Neural cell (in vitro differentiated cells): ENCODE measurements at regions not wholly inside any gene's neighbourhood (a gene's known extent, or its start where the extent isn't known, plus 50 kb on each side); places are given as distances from the start of the nearest gene placed in this dataset.

Experiments used
- H2AFZ ChIP-seq: fragments of 200-600, 300-800 bp; sonication (generic), shearing (Covaris generic); 2 replicates; pipeline ENCODE4 v1.6.0; 2014; ENCODE audit warnings: low read depth, mild to moderate bottlenecking, antibody characterized with exemption, low read length, moderate library complexity
- H3F3A ChIP-seq: fragments of 200-600 bp; shearing (Covaris generic); 2 replicates; pipeline ENCODE4 v1.6.1; 2016; ENCODE audit warnings: mild to moderate bottlenecking, moderate library complexity, mixed read lengths, antibody characterized with exemption, low read length; ENCODE audit not compliant: insufficient read depth, poor library complexity, severe bottlenecking
- H3K27ac ChIP-seq: fragments of 200-600, 300-800 bp; sonication (generic), shearing (Covaris generic); 2 replicates; pipeline ENCODE4 v1.5.1; 2014; ENCODE audit warnings: mild to moderate bottlenecking, low read length, moderate library complexity
- H3K27me3 ChIP-seq: fragments of 300-800, 200-600 bp; sonication (generic), shearing (Covaris generic); 2 replicates; pipeline ENCODE4 v1.6.0; 2014; ENCODE audit warnings: mild to moderate bottlenecking, low read depth, low read length, moderate library complexity; ENCODE audit not compliant: insufficient read depth
- H3K36me3 ChIP-seq: fragments of 300-800, 200-600 bp; sonication (generic), shearing (Covaris generic); 2 replicates; pipeline ENCODE4 v1.5.1; 2014; ENCODE audit warnings: mild to moderate bottlenecking, antibody characterized with exemption, low read length, moderate library complexity; ENCODE audit not compliant: insufficient read depth
- H3K4me2 ChIP-seq: fragments of 300-800, 200-600 bp; sonication (generic), shearing (Covaris generic); 2 replicates; pipeline ENCODE4 v1.6.0; 2014; ENCODE audit warnings: mild to moderate bottlenecking, low read length
- H3K4me3 ChIP-seq: fragments of 300-800, 200-600 bp; sonication (generic), shearing (Covaris generic); 2 replicates; pipeline ENCODE4 v1.5.1; 2014; ENCODE audit warnings: mild to moderate bottlenecking, low read length, moderate library complexity
- H3K79me2 ChIP-seq: fragments of 200-600 bp; shearing (Covaris generic); replicated peaks from 2 replicates; pipeline ENCODE4 v1.6.0; 2014; ENCODE audit warnings: mild to moderate bottlenecking, low read length, moderate library complexity; ENCODE audit not compliant: insufficient read depth
- H3K9ac ChIP-seq: fragments of 300-800, 200-600 bp; sonication (generic), shearing (Covaris generic); 2 replicates; pipeline ENCODE4 v1.6.1; 2016; ENCODE audit warnings: mild to moderate bottlenecking, low read length, mixed read lengths
- H3K9me2 ChIP-seq: fragments of 200-600 bp; shearing (Covaris generic); 2 replicates; pipeline ENCODE4 v1.6.1; 2016; ENCODE audit warnings: mild to moderate bottlenecking, low read length, mixed read lengths; ENCODE audit not compliant: insufficient read depth
- H3K9me3 ChIP-seq: fragments of 200-600, 300-800 bp; sonication (generic), shearing (Covaris generic); 2 replicates; pipeline ENCODE4 v1.6.1; 2016; ENCODE audit warnings: mild to moderate bottlenecking, mixed run types, low read length, moderate library complexity, mixed read lengths
- H4K20me1 ChIP-seq: fragments of 200-600 bp; shearing (Covaris generic); 2 replicates; pipeline ENCODE4 v1.6.1; 2016; ENCODE audit warnings: mild to moderate bottlenecking, mixed run types; ENCODE audit not compliant: insufficient read depth
- EP300 ChIP-seq: fragments of 450-650 bp; conservative IDR thresholded peaks from 2 replicates; pipeline ENCODE4 v1.6.1; 2014; ENCODE audit warnings: antibody characterized with exemption, mild to moderate bottlenecking, moderate library complexity; ENCODE audit not compliant: poor library complexity, severe bottlenecking
- EZH2 ChIP-seq: fragments of 200-600, 300-800 bp; shearing (Covaris generic), sonication (generic); IDR thresholded peaks from 2 replicates; pipeline ENCODE4 v1.6.1; 2014; ENCODE audit warnings: antibody characterized with exemption, low read length, borderline replicate concordance, mild to moderate bottlenecking; ENCODE audit not compliant: insufficient read depth, poor library complexity, severe bottlenecking
- MXI1 ChIP-seq: fragments of 450-650 bp; conservative IDR thresholded peaks from 2 replicates; pipeline ENCODE4 v1.6.1; 2014; ENCODE audit warnings: antibody characterized with exemption, mild to moderate bottlenecking; ENCODE audit not compliant: poor library complexity, severe bottlenecking
- POLR2AphosphoS5 ChIP-seq: IDR thresholded peaks from 2 replicates; pipeline ENCODE4 v1.6.1; 2012
- RAD21 ChIP-seq: fragments of 450-650 bp; conservative IDR thresholded peaks from 2 replicates; pipeline ENCODE4 v1.6.1; 2014; ENCODE audit warnings: antibody characterized with exemption, mild to moderate bottlenecking, moderate library complexity
- SMC3 ChIP-seq: fragments of 450-650 bp; conservative IDR thresholded peaks from 2 replicates; pipeline ENCODE4 v1.6.1; 2014; ENCODE audit warnings: antibody characterized with exemption, mild to moderate bottlenecking, moderate library complexity; ENCODE audit not compliant: poor library complexity
- TAF1 ChIP-seq: IDR thresholded peaks from 2 replicates; pipeline ENCODE4 v1.6.1; 2012; ENCODE audit warnings: low read depth
- TF ChIP-seq, protein P1 (sequence below): fragments of 450-650 bp; IDR thresholded peaks from 2 replicates; pipeline ENCODE4 v1.5.1; 2014; ENCODE audit warnings: antibody characterized with exemption, mild to moderate bottlenecking, moderate library complexity; ENCODE audit not compliant: poor library complexity, severe bottlenecking
- TF ChIP-seq, protein P2 (sequence below): IDR thresholded peaks from 2 replicates; pipeline ENCODE4 v1.6.1; 2012; ENCODE audit warnings: borderline replicate concordance

- H3K27ac ChIP-seq, result no peak overlapping the region
- H3K9ac ChIP-seq, result no peak overlapping the region
- H3K27me3 ChIP-seq, result no peaks in the 10 kb centered on the region
- no peak overlapping the region for H3K4me2 ChIP-seq
- no peaks in the 10 kb centered on the region for H4K20me1 ChIP-seq
- TF ChIP-seq MXI1 (no peak), TAF1 (no peak), SMC3 (no peak), RAD21 (no peak), POLR2AphosphoS5 (no peak), EZH2 (no peak), EP300 (no peak)
- TF ChIP-seq, protein P1, sequence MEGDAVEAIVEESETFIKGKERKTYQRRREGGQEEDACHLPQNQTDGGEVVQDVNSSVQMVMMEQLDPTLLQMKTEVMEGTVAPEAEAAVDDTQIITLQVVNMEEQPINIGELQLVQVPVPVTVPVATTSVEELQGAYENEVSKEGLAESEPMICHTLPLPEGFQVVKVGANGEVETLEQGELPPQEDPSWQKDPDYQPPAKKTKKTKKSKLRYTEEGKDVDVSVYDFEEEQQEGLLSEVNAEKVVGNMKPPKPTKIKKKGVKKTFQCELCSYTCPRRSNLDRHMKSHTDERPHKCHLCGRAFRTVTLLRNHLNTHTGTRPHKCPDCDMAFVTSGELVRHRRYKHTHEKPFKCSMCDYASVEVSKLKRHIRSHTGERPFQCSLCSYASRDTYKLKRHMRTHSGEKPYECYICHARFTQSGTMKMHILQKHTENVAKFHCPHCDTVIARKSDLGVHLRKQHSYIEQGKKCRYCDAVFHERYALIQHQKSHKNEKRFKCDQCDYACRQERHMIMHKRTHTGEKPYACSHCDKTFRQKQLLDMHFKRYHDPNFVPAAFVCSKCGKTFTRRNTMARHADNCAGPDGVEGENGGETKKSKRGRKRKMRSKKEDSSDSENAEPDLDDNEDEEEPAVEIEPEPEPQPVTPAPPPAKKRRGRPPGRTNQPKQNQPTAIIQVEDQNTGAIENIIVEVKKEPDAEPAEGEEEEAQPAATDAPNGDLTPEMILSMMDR, result no peak
- TF ChIP-seq, protein P2, sequence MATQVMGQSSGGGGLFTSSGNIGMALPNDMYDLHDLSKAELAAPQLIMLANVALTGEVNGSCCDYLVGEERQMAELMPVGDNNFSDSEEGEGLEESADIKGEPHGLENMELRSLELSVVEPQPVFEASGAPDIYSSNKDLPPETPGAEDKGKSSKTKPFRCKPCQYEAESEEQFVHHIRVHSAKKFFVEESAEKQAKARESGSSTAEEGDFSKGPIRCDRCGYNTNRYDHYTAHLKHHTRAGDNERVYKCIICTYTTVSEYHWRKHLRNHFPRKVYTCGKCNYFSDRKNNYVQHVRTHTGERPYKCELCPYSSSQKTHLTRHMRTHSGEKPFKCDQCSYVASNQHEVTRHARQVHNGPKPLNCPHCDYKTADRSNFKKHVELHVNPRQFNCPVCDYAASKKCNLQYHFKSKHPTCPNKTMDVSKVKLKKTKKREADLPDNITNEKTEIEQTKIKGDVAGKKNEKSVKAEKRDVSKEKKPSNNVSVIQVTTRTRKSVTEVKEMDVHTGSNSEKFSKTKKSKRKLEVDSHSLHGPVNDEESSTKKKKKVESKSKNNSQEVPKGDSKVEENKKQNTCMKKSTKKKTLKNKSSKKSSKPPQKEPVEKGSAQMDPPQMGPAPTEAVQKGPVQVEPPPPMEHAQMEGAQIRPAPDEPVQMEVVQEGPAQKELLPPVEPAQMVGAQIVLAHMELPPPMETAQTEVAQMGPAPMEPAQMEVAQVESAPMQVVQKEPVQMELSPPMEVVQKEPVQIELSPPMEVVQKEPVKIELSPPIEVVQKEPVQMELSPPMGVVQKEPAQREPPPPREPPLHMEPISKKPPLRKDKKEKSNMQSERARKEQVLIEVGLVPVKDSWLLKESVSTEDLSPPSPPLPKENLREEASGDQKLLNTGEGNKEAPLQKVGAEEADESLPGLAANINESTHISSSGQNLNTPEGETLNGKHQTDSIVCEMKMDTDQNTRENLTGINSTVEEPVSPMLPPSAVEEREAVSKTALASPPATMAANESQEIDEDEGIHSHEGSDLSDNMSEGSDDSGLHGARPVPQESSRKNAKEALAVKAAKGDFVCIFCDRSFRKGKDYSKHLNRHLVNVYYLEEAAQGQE, result no peak
- no peak overlapping the region for H3K4me3 ChIP-seq
- H3K79me2 ChIP-seq, result no peaks in the 10 kb centered on the region
- H2AFZ ChIP-seq, result no peak overlapping the region
- H3K9me3 ChIP-seq, result no peaks in the 10 kb centered on the region
- no peaks in the 10 kb centered on the region for H3K36me3 ChIP-seq
- H3K9me2 ChIP-seq, result no peaks in the 10 kb centered on the region
- H3F3A ChIP-seq, result no peaks in the 10 kb centered on the region
These were observed 223.4 kb downstream of the FAM47B start for GRCh38 chrX:35166023-35166422.
